Fibroblast of lung (primary cell): ENCODE measurements at regions not wholly inside any gene's neighbourhood (a gene's known extent, or its start where the extent isn't known, plus 50 kb on each side); places are given as distances from the start of the nearest gene placed in this dataset.
"Not testable (repeated sequence)": the region's sequence is repeated elsewhere in the genome, so short reads cannot be mapped to it uniquely, and the experiment has no call there.

Experiments used
- EZH2 ChIP-seq: IDR thresholded peaks from 2 replicates; pipeline ENCODE4 v1.5.1; 2012; ENCODE audit warnings: low read length, control low read depth, mild to moderate bottlenecking; ENCODE audit errors: missing control alignments
- TF ChIP-seq, protein P1 (sequence below), 2 donors: IDR thresholded peaks in 1 of 2; conservative IDR thresholded peaks in 1 of 2; 1 replicate in 1 of 2; 2 replicates in 1 of 2; pipeline ENCODE4 v1.5.1; 2011 to 2012; ENCODE audit warnings: low read length in 2 of 2, control low read depth in 1 of 2, inconsistent platforms in 1 of 2, low read depth in 1 of 2, mild to moderate bottlenecking in 1 of 2

DNA sequence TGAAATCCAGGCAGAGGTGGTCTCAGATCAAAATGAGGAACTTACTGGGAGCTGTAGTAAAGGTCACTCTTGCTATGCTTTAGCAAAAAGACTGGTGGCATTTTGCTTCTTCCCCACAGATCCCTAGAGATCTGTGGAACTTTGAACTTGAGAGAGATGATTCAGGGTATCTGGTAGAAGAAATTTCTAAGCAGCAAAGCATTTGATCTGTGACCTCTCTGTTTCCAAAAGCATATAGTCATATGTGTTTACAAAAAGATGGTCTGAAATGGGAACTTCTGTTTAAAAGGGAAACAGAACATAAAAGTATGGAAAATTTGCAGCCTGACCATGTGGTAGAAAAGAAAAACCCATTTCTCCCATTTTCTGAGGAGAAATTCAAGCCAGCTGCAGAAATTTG is 196.2 kb upstream of the PDZRN3 start:
- TF ChIP-seq, protein P1, sequence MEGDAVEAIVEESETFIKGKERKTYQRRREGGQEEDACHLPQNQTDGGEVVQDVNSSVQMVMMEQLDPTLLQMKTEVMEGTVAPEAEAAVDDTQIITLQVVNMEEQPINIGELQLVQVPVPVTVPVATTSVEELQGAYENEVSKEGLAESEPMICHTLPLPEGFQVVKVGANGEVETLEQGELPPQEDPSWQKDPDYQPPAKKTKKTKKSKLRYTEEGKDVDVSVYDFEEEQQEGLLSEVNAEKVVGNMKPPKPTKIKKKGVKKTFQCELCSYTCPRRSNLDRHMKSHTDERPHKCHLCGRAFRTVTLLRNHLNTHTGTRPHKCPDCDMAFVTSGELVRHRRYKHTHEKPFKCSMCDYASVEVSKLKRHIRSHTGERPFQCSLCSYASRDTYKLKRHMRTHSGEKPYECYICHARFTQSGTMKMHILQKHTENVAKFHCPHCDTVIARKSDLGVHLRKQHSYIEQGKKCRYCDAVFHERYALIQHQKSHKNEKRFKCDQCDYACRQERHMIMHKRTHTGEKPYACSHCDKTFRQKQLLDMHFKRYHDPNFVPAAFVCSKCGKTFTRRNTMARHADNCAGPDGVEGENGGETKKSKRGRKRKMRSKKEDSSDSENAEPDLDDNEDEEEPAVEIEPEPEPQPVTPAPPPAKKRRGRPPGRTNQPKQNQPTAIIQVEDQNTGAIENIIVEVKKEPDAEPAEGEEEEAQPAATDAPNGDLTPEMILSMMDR (conservative IDR thresholded peaks at IDR 0.05 in 1 of 2, IDR thresholded peaks at IDR 0.05 in 1 of 2; ENCODE audit: low read depth in 1 of 2, low read length in 2 of 2), result not testable (repeated sequence)
- TF ChIP-seq EZH2, result not testable (repeated sequence)
